CD4-positive, alpha-beta T cell treated with Interleukin-4 for 4 hours (primary cell): ENCODE measurements at regions not wholly inside any gene's neighbourhood (a gene's known extent, or its start where the extent isn't known, plus 50 kb on each side); places are given as distances from the start of the nearest gene placed in this dataset.
"Not testable (repeated sequence)": the region's sequence is repeated elsewhere in the genome, so short reads cannot be mapped to it uniquely, and the experiment has no call there.

Experiments used
- DNase-seq: peaks from one replicate; pipeline ENCODE4 v3.0.0-alpha.2; 2020

- no peak for DNase-seq
Observed at GRCh38 chrX:128754130-128754529, 701.9 kb upstream of the ACTRT1 start.

- DNase-seq: no peak
Observed at GRCh38 chrX:128739539-128739938, 687.3 kb upstream of the ACTRT1 start.

GRCh38 chrX:128728943-128729342 is 676.7 kb upstream of the ACTRT1 start:
- DNase-seq: no peak

- DNase-seq: no peak
Observed at GRCh38 chrX:128717635-128718578, 665.7 kb upstream of the ACTRT1 start.

- no peak for DNase-seq
Observed at GRCh38 chrX:128714425-128714824, 662.2 kb upstream of the ACTRT1 start.

- DNase-seq: no peak
Observed at GRCh38 chrX:128699716-128700285, 647.6 kb upstream of the ACTRT1 start.

- DNase-seq: no peak
Observed at GRCh38 chrX:128698573-128699181, 646.5 kb upstream of the ACTRT1 start.

- no peak for DNase-seq
Observed at GRCh38 chrX:128691872-128692271, 639.7 kb upstream of the ACTRT1 start.

GRCh38 chrX:128685387-128685786 is 633.2 kb upstream of the ACTRT1 start:
- no peak for DNase-seq

GRCh38 chrX:128676651-128677050 is 624.4 kb upstream of the ACTRT1 start:
- DNase-seq: no peak

GRCh38 chrX:128674326-128675086 is 622.3 kb upstream of the ACTRT1 start:
- not testable (repeated sequence) for DNase-seq

GRCh38 chrX:128664211-128664610 is 612.0 kb upstream of the ACTRT1 start:
- DNase-seq: no peak

- DNase-seq: no peak
Observed at GRCh38 chrX:128653524-128654060, 601.4 kb upstream of the ACTRT1 start.

- no peak for DNase-seq
Observed at GRCh38 chrX:128650326-128650725, 598.1 kb upstream of the ACTRT1 start.

- DNase-seq: no peak
Observed at GRCh38 chrX:128634754-128635153, 582.6 kb upstream of the ACTRT1 start.

- DNase-seq: no peak
Observed at GRCh38 chrX:128623361-128623760, 571.2 kb upstream of the ACTRT1 start.

- DNase-seq: no peak
Observed at GRCh38 chrX:128622296-128622695, 570.1 kb upstream of the ACTRT1 start.

GRCh38 chrX:128619490-128619889 is 567.3 kb upstream of the ACTRT1 start:
- DNase-seq: no peak

GRCh38 chrX:128616933-128617332 is 564.7 kb upstream of the ACTRT1 start:
- no peak for DNase-seq

- DNase-seq: not testable (repeated sequence)
Observed at GRCh38 chrX:128606817-128607216, 554.6 kb upstream of the ACTRT1 start.

- not testable (repeated sequence) for DNase-seq
Observed at GRCh38 chrX:128606357-128606756, 554.2 kb upstream of the ACTRT1 start.

- no peak for DNase-seq
Observed at GRCh38 chrX:128601706-128602105, 549.5 kb upstream of the ACTRT1 start.

- no peak for DNase-seq
Observed at GRCh38 chrX:128599632-128600031, 547.4 kb upstream of the ACTRT1 start.
